HUES6 (cell line): ENCODE measurements at regions not wholly inside any gene's neighbourhood (a gene's known extent, or its start where the extent isn't known, plus 50 kb on each side); places are given as distances from the start of the nearest gene placed in this dataset.

ENCODE experiments used
- H3K27ac ChIP-seq: 2 replicates; pipeline ENCODE4 v1.7.0; 2013; ENCODE audit warnings: low read depth, mild to moderate bottlenecking, low read length, inconsistent platforms
- H3K27me3 ChIP-seq: 2 replicates; pipeline ENCODE4 v1.6.1; 2013; ENCODE audit warnings: low read length; ENCODE audit not compliant: control insufficient read depth, insufficient read depth
- H3K36me3 ChIP-seq: 2 replicates; pipeline ENCODE4 v1.6.1; 2013; ENCODE audit warnings: low read length; ENCODE audit not compliant: control insufficient read depth, insufficient read depth
- H3K4me1 ChIP-seq: 2 replicates; pipeline ENCODE4 v1.6.1; 2013; ENCODE audit warnings: low read length; ENCODE audit not compliant: control insufficient read depth, insufficient read depth
- H3K4me3 ChIP-seq: 2 replicates; pipeline ENCODE4 v1.5.1; 2013; ENCODE audit warnings: low read depth, low read length
- H3K9ac ChIP-seq: one replicate; pipeline ENCODE4 v1.6.1; 2013; ENCODE audit warnings: mild to moderate bottlenecking, low read length
- H3K9me3 ChIP-seq: 2 replicates; pipeline ENCODE4 v1.6.1; 2013; ENCODE audit warnings: low read depth, low read length; ENCODE audit not compliant: control insufficient read depth, insufficient read depth

GRCh38 chr20:19851861-19852260 is 93.8 kb downstream of the RIN2 start:
- 0 out of 2 replicates have a peak, but pooled peaks cover 4% of the 10 kb centered on the region for H3K4me1 ChIP-seq
- no peaks in the 10 kb centered on the region for H3K9me3 ChIP-seq
- H3K27ac ChIP-seq, result no peak overlapping the region
- H3K27me3 ChIP-seq, result no peaks in the 10 kb centered on the region
- H3K36me3 ChIP-seq, result no peaks in the 10 kb centered on the region
- H3K4me3 ChIP-seq, result no peak overlapping the region
- H3K9ac ChIP-seq, result no peak overlapping the region

- Histone ChIP-seq H3K9me3 (no peaks in the 10 kb centered on the region), H3K27ac (no peak overlapping the region)
Measured at GRCh38 chr20:19855416-19855815, 97.4 kb downstream of the RIN2 start.

GRCh38 chr20:19858466-19859371 is 100.7 kb downstream of the RIN2 start:
- H3K9me3 ChIP-seq, result no peaks in the 10 kb centered on the region
- H3K9ac ChIP-seq, result no peak overlapping the region
- no peak overlapping the region for H3K4me3 ChIP-seq
- no peaks in the 10 kb centered on the region for H3K4me1 ChIP-seq
- no peak overlapping the region for H3K27ac ChIP-seq
- H3K36me3 ChIP-seq, result no peaks in the 10 kb centered on the region
- no peaks in the 10 kb centered on the region for H3K27me3 ChIP-seq

More at GRCh38 chr20:19855416-19855815, 97.4 kb downstream of the RIN2 start:
- Histone ChIP-seq H3K36me3 (no peaks in the 10 kb centered on the region), H3K27me3 (no peaks in the 10 kb centered on the region), H3K4me3 (no peak overlapping the region), H3K9ac (no peak overlapping the region), H3K4me1 (no peaks in the 10 kb centered on the region)

GRCh38 chr20:19859444-19859843 is 101.4 kb downstream of the RIN2 start:
- Histone ChIP-seq H3K4me3 (no peak overlapping the region), H3K27ac (no peak overlapping the region), H3K36me3 (no peaks in the 10 kb centered on the region), H3K4me1 (no peaks in the 10 kb centered on the region), H3K9me3 (no peaks in the 10 kb centered on the region), H3K9ac (no peak overlapping the region), H3K27me3 (no peaks in the 10 kb centered on the region)

GRCh38 chr20:19860737-19861136 is 102.7 kb downstream of the RIN2 start:
- Histone ChIP-seq H3K27me3 (no peaks in the 10 kb centered on the region), H3K9me3 (no peaks in the 10 kb centered on the region), H3K4me3 (no peak overlapping the region), H3K36me3 (no peaks in the 10 kb centered on the region), H3K27ac (no peak overlapping the region), H3K4me1 (no peaks in the 10 kb centered on the region), H3K9ac (no peak overlapping the region)

- H3K27ac ChIP-seq, result no peak overlapping the region
- no peaks in the 10 kb centered on the region for H3K36me3 ChIP-seq
- H3K9me3 ChIP-seq, result no peaks in the 10 kb centered on the region
- no peak overlapping the region for H3K9ac ChIP-seq
- no peak overlapping the region for H3K4me3 ChIP-seq
- H3K27me3 ChIP-seq, result no peaks in the 10 kb centered on the region
- no peaks in the 10 kb centered on the region for H3K4me1 ChIP-seq
Measured at GRCh38 chr20:19861147-19861759, 103.2 kb downstream of the RIN2 start.

- Histone ChIP-seq H3K4me1 (no peaks in the 10 kb centered on the region), H3K27ac (no peak overlapping the region), H3K4me3 (no peak overlapping the region), H3K27me3 (no peaks in the 10 kb centered on the region), H3K9ac (no peak overlapping the region), H3K9me3 (peaks cover 6% of the 10 kb centered on the region; the same call in 1 of the 2 replicates), H3K36me3 (no peaks in the 10 kb centered on the region)
Measured at GRCh38 chr20:19864130-19864529, 106.1 kb downstream of the RIN2 start.

- H3K4me1 ChIP-seq, result no peaks in the 10 kb centered on the region
Measured at GRCh38 chr20:19866070-19866469, 108.0 kb downstream of the RIN2 start.

GRCh38 chr20:19867074-19867473 is 109.0 kb downstream of the RIN2 start:
- no peak overlapping the region for H3K27ac ChIP-seq

More at GRCh38 chr20:19866070-19866469, 108.0 kb downstream of the RIN2 start:
- Histone ChIP-seq H3K4me3 (no peak overlapping the region), H3K36me3 (no peaks in the 10 kb centered on the region), H3K27ac (no peak overlapping the region), H3K27me3 (no peaks in the 10 kb centered on the region), H3K9ac (no peak overlapping the region), H3K9me3 (peaks cover 6% of the 10 kb centered on the region; the same call in 1 of the 2 replicates)

GRCh38 chr20:19867940-19868371 is 109.9 kb downstream of the RIN2 start:
- H3K9ac ChIP-seq, result no peak overlapping the region
- no peak overlapping the region for H3K4me3 ChIP-seq
- no peaks in the 10 kb centered on the region for H3K36me3 ChIP-seq
- peaks cover 8% of the 10 kb centered on the region; the same call in 1 of the 2 replicates for H3K9me3 ChIP-seq
- no peak overlapping the region for H3K27ac ChIP-seq
- no peaks in the 10 kb centered on the region for H3K27me3 ChIP-seq
- no peaks in the 10 kb centered on the region for H3K4me1 ChIP-seq

More at GRCh38 chr20:19867074-19867473, 109.0 kb downstream of the RIN2 start:
- Histone ChIP-seq H3K9me3 (peaks cover 6% of the 10 kb centered on the region; the same call in 1 of the 2 replicates), H3K4me3 (no peak overlapping the region), H3K36me3 (no peaks in the 10 kb centered on the region), H3K4me1 (no peaks in the 10 kb centered on the region), H3K27me3 (no peaks in the 10 kb centered on the region), H3K9ac (no peak overlapping the region)

GRCh38 chr20:19868441-19868840 is 110.4 kb downstream of the RIN2 start:
- H3K9me3 ChIP-seq, result peaks cover 11% of the 10 kb centered on the region
- H3K9ac ChIP-seq, result no peak overlapping the region
- H3K27ac ChIP-seq, result no peak overlapping the region
- H3K4me3 ChIP-seq, result no peak overlapping the region
- no peaks in the 10 kb centered on the region for H3K27me3 ChIP-seq
- H3K36me3 ChIP-seq, result no peaks in the 10 kb centered on the region
- no peaks in the 10 kb centered on the region for H3K4me1 ChIP-seq
